Ovary (tissue), 3 donors: ENCODE measurements at regions not wholly inside any gene's neighbourhood (a gene's known extent, or its start where the extent isn't known, plus 50 kb on each side); places are given as distances from the start of the nearest gene placed in this dataset.

Source experiments
- POLR2A ChIP-seq: fragments of 450-650 bp; IDR thresholded peaks from one replicate; pipeline ENCODE4 v1.6.1; 2017; ENCODE audit warnings: antibody characterized with exemption, mild to moderate bottlenecking, moderate library complexity
- TF ChIP-seq, protein P1 (sequence below), 3 donors: fragments of 450-650 bp in 2 of 3; fragments of 200-600 bp in 1 of 3; IDR thresholded peaks; one replicate each; pipeline versions ENCODE4 v1.5.1 to v1.8.0; 2016 to 2022; ENCODE audit warnings: antibody characterized with exemption in 3 of 3, mild to moderate bottlenecking in 1 of 3
- donor health status: DM: no; HTN: no; CAD: no.

DNA sequence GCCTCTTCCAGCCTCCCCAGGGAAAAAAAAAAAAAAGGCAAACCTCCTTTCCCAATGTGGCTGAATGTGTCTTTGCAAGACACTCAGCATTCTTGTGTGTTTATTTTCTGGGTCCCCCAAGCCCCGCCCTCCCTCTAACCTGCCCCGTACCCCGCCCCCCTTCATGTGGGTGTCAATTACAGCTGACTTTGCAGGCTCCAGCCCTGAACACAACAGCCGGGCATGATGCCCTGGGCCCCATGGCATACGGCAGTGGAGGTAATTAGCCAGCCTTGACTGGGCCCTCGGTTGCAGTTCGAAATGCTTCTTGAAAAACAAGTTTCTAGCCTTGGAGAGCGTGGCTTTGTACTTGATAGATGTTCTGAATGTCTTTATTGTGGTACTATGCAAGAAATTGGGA lies 354.7 kb upstream of the RBFOX1 start:
- TF ChIP-seq, protein P1, sequence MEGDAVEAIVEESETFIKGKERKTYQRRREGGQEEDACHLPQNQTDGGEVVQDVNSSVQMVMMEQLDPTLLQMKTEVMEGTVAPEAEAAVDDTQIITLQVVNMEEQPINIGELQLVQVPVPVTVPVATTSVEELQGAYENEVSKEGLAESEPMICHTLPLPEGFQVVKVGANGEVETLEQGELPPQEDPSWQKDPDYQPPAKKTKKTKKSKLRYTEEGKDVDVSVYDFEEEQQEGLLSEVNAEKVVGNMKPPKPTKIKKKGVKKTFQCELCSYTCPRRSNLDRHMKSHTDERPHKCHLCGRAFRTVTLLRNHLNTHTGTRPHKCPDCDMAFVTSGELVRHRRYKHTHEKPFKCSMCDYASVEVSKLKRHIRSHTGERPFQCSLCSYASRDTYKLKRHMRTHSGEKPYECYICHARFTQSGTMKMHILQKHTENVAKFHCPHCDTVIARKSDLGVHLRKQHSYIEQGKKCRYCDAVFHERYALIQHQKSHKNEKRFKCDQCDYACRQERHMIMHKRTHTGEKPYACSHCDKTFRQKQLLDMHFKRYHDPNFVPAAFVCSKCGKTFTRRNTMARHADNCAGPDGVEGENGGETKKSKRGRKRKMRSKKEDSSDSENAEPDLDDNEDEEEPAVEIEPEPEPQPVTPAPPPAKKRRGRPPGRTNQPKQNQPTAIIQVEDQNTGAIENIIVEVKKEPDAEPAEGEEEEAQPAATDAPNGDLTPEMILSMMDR (IDR thresholded peaks at IDR 0.05), result no peak
- no peak for TF ChIP-seq POLR2A
